Liver (tissue), 3 donors: ENCODE measurements at regions not wholly inside any gene's neighbourhood (a gene's known extent, or its start where the extent isn't known, plus 50 kb on each side); places are given as distances from the start of the nearest gene placed in this dataset.

Source experiments
- EGR1 ChIP-seq, 2 donors: IDR thresholded peaks; 2 replicates each; pipeline ENCODE4 v1.6.1; 2016 to 2018; ENCODE audit warnings: antibody characterized with exemption in 2 of 2, low read depth in 2 of 2
- FOXA2 ChIP-seq: IDR thresholded peaks from 2 replicates; pipeline ENCODE4 v1.6.1; 2016; ENCODE audit warnings: antibody characterized with exemption
- GABPA ChIP-seq, 2 donors: IDR thresholded peaks in 1 of 2; conservative IDR thresholded peaks in 1 of 2; 2 replicates each; pipeline ENCODE4 v1.6.1; 2016; ENCODE audit warnings: antibody characterized with exemption in 2 of 2, mild to moderate bottlenecking in 1 of 2, moderate library complexity in 1 of 2
- JUND ChIP-seq, 2 donors: IDR thresholded peaks; 2 replicates each; pipeline ENCODE4 v1.6.1; 2016; ENCODE audit warnings: antibody characterized with exemption in 2 of 2
- RAD21 ChIP-seq, 2 donors: IDR thresholded peaks; 2 replicates each; pipeline ENCODE4 v1.6.1; 2016; ENCODE audit warnings: antibody characterized with exemption in 2 of 2, mild to moderate bottlenecking in 2 of 2
- RXRA ChIP-seq, 2 donors: IDR thresholded peaks; 2 replicates each; pipeline ENCODE4 v1.6.1; 2017 to 2018; ENCODE audit warnings: antibody characterized with exemption in 2 of 2, mild to moderate bottlenecking in 1 of 2
- SP1 ChIP-seq: IDR thresholded peaks from 2 replicates; pipeline ENCODE4 v1.6.1; 2018; ENCODE audit warnings: antibody characterized with exemption, mild to moderate bottlenecking
- TAF1 ChIP-seq: conservative IDR thresholded peaks from 2 replicates; pipeline ENCODE4 v1.6.1; 2016; ENCODE audit warnings: antibody characterized with exemption, mild to moderate bottlenecking
- YY1 ChIP-seq: IDR thresholded peaks from 2 replicates; pipeline ENCODE4 v1.6.1; 2016; ENCODE audit warnings: antibody characterized with exemption, mild to moderate bottlenecking
- TF ChIP-seq, protein P1 (sequence below): fragments of 150-350 bp; IDR thresholded peaks from 2 replicates; pipeline ENCODE4 v1.5.1; 2017; ENCODE audit warnings: improper control_type of control experiment, low read depth, low read length; ENCODE audit not compliant: missing input control
- TF ChIP-seq, protein P2 (sequence below): IDR thresholded peaks from 2 replicates; pipeline ENCODE4 v1.6.1; 2016; ENCODE audit warnings: antibody characterized with exemption
- TF ChIP-seq, protein P3 (sequence below): IDR thresholded peaks from 2 replicates; pipeline ENCODE4 v1.6.1; 2016; ENCODE audit warnings: antibody characterized with exemption, mild to moderate bottlenecking
- TF ChIP-seq, protein P4 (sequence below): IDR thresholded peaks from 2 replicates; pipeline ENCODE4 v1.6.1; 2016; ENCODE audit warnings: antibody characterized with exemption
- donor health status: healthy.
- donor health status: healthy.

DNA sequence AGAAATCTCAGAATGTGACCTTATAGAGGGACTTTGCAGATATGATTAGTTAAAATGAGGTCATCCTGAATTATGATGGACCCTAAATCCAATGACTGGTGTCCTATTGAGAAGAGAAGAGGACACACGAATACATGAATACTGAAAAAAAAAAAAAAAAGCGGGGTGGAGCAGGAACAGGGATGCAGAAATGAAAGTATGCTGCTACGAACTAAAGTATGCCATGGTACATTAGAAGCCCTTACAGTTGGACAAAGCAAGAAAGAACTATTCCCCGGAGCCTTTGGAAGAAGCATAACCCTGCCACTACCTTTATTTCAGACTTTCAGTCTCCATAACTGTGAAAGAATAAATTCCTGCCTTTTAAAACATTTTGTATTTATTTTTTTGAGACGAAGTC, 557.9 kb upstream of the NCAM2 start:
- TF ChIP-seq, protein P1, sequence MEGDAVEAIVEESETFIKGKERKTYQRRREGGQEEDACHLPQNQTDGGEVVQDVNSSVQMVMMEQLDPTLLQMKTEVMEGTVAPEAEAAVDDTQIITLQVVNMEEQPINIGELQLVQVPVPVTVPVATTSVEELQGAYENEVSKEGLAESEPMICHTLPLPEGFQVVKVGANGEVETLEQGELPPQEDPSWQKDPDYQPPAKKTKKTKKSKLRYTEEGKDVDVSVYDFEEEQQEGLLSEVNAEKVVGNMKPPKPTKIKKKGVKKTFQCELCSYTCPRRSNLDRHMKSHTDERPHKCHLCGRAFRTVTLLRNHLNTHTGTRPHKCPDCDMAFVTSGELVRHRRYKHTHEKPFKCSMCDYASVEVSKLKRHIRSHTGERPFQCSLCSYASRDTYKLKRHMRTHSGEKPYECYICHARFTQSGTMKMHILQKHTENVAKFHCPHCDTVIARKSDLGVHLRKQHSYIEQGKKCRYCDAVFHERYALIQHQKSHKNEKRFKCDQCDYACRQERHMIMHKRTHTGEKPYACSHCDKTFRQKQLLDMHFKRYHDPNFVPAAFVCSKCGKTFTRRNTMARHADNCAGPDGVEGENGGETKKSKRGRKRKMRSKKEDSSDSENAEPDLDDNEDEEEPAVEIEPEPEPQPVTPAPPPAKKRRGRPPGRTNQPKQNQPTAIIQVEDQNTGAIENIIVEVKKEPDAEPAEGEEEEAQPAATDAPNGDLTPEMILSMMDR = no peak
- TF ChIP-seq, protein P2, sequence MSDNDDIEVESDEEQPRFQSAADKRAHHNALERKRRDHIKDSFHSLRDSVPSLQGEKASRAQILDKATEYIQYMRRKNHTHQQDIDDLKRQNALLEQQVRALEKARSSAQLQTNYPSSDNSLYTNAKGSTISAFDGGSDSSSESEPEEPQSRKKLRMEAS = no peak
- TF ChIP-seq RAD21 (IDR thresholded peaks at IDR 0.05) = no peak
- TF ChIP-seq, protein P3, sequence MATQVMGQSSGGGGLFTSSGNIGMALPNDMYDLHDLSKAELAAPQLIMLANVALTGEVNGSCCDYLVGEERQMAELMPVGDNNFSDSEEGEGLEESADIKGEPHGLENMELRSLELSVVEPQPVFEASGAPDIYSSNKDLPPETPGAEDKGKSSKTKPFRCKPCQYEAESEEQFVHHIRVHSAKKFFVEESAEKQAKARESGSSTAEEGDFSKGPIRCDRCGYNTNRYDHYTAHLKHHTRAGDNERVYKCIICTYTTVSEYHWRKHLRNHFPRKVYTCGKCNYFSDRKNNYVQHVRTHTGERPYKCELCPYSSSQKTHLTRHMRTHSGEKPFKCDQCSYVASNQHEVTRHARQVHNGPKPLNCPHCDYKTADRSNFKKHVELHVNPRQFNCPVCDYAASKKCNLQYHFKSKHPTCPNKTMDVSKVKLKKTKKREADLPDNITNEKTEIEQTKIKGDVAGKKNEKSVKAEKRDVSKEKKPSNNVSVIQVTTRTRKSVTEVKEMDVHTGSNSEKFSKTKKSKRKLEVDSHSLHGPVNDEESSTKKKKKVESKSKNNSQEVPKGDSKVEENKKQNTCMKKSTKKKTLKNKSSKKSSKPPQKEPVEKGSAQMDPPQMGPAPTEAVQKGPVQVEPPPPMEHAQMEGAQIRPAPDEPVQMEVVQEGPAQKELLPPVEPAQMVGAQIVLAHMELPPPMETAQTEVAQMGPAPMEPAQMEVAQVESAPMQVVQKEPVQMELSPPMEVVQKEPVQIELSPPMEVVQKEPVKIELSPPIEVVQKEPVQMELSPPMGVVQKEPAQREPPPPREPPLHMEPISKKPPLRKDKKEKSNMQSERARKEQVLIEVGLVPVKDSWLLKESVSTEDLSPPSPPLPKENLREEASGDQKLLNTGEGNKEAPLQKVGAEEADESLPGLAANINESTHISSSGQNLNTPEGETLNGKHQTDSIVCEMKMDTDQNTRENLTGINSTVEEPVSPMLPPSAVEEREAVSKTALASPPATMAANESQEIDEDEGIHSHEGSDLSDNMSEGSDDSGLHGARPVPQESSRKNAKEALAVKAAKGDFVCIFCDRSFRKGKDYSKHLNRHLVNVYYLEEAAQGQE = no peak
- no peak for TF ChIP-seq SP1
- TF ChIP-seq TAF1 = no peak
- TF ChIP-seq, protein P4, sequence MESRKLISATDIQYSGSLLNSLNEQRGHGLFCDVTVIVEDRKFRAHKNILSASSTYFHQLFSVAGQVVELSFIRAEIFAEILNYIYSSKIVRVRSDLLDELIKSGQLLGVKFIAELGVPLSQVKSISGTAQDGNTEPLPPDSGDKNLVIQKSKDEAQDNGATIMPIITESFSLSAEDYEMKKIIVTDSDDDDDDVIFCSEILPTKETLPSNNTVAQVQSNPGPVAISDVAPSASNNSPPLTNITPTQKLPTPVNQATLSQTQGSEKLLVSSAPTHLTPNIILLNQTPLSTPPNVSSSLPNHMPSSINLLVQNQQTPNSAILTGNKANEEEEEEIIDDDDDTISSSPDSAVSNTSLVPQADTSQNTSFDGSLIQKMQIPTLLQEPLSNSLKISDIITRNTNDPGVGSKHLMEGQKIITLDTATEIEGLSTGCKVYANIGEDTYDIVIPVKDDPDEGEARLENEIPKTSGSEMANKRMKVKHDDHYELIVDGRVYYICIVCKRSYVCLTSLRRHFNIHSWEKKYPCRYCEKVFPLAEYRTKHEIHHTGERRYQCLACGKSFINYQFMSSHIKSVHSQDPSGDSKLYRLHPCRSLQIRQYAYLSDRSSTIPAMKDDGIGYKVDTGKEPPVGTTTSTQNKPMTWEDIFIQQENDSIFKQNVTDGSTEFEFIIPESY = no peak
- no peak for TF ChIP-seq JUND (IDR thresholded peaks at IDR 0.05)
- TF ChIP-seq GABPA (IDR thresholded peaks at IDR 0.05 in 1 of 2, conservative IDR thresholded peaks at IDR 0.05 in 1 of 2) = no peak
- TF ChIP-seq FOXA2 = no peak
- no peak for TF ChIP-seq YY1
- no peak for TF ChIP-seq EGR1 (IDR thresholded peaks at IDR 0.05; ENCODE audit: low read depth in 2 of 2)
- no peak for TF ChIP-seq RXRA (IDR thresholded peaks at IDR 0.05)
